GM23338 (cell line): ENCODE measurements at regions not wholly inside any gene's neighbourhood (a gene's known extent, or its start where the extent isn't known, plus 50 kb on each side); places are given as distances from the start of the nearest gene placed in this dataset.

Source experiments
- ATAC-seq: fragments of 200-7000 bp; cut with Tn5 transposase; 3 replicates; pipeline ENCODE4 v1.9.1; 2020
- DNase-seq: peaks from one replicate; pipeline ENCODE4 v3.0.0-alpha.2; 2015; ENCODE audit warnings: low spot score
- H2AFZ ChIP-seq: fragments of 200-600 bp; sonication (generic); 2 replicates; pipeline ENCODE4 v1.8.0; 2016; ENCODE audit warnings: antibody characterized with exemption, mild to moderate bottlenecking, moderate library complexity
- H3F3A ChIP-seq: fragments of 200-600 bp; sonication (generic); replicated peaks from 2 replicates; pipeline ENCODE4 v1.8.0; 2017; ENCODE audit warnings: antibody characterized with exemption, mixed run types, low read depth
- H3K27ac ChIP-seq: fragments of 200-600 bp; sonication (generic); 2 replicates; pipeline ENCODE4 v1.6.1; 2016; ENCODE audit warnings: low read depth
- H3K27me3 ChIP-seq: fragments of 200-600 bp; sonication (generic); 2 replicates; pipeline ENCODE4 v1.8.0; 2016; ENCODE audit warnings: mild to moderate bottlenecking, mixed run types, moderate library complexity; ENCODE audit not compliant: insufficient read depth
- H3K36me3 ChIP-seq: fragments of 200-600 bp; sonication (generic); 2 replicates; pipeline ENCODE4 v1.8.0; 2016; ENCODE audit warnings: mild to moderate bottlenecking; ENCODE audit not compliant: insufficient read depth
- H3K4me1 ChIP-seq: fragments of 200-600 bp; sonication (generic); 2 replicates; pipeline ENCODE4 v1.8.0; 2016; ENCODE audit warnings: mild to moderate bottlenecking, moderate library complexity; ENCODE audit not compliant: insufficient read depth
- H3K4me2 ChIP-seq: fragments of 200-600 bp; sonication (generic); 2 replicates; pipeline ENCODE4 v1.7.1; 2017; ENCODE audit warnings: mixed run types
- H3K4me3 ChIP-seq: fragments of 200-600 bp; sonication (generic); 2 replicates; pipeline ENCODE4 v1.6.1; 2016; ENCODE audit warnings: mixed run types
- H3K79me2 ChIP-seq: fragments of 200-600 bp; sonication (generic); replicated peaks from 2 replicates; pipeline ENCODE4 v1.8.0; 2017; ENCODE audit warnings: mild to moderate bottlenecking; ENCODE audit not compliant: insufficient read depth
- H3K9me2 ChIP-seq: fragments of 200-600 bp; sonication (generic); 2 replicates; pipeline ENCODE4 v1.8.0; 2017; ENCODE audit not compliant: insufficient read depth
- H4K20me1 ChIP-seq: fragments of 200-600 bp; sonication (generic); replicated peaks from 2 replicates; pipeline ENCODE4 v1.8.0; 2017; ENCODE audit warnings: mild to moderate bottlenecking; ENCODE audit not compliant: insufficient read depth
- H3K27ac Mint-ChIP-seq: 2 replicates; pipeline ENCODE4 v1.8.0; 2020; ENCODE audit warnings: inconsistent platforms, mild to moderate bottlenecking, moderate library complexity, mixed read lengths
- H3K27me3 Mint-ChIP-seq: 3 replicates; pipeline ENCODE4 v1.8.0; 2022; ENCODE audit warnings: low read depth, mild to moderate bottlenecking, moderate library complexity, mixed read lengths, inconsistent platforms; ENCODE audit not compliant: insufficient read depth, poor library complexity
- H3K36me3 Mint-ChIP-seq: 3 replicates; pipeline ENCODE4 v1.8.0; 2021; ENCODE audit warnings: low read depth, mild to moderate bottlenecking, inconsistent platforms, moderate library complexity, mixed read lengths
- H3K4me1 Mint-ChIP-seq: 3 replicates; pipeline ENCODE4 v1.8.0; 2020; ENCODE audit warnings: mild to moderate bottlenecking, inconsistent platforms, mixed read lengths
- H3K4me3 Mint-ChIP-seq: 3 replicates; pipeline ENCODE4 v1.8.0; 2021; ENCODE audit warnings: moderate library complexity, mild to moderate bottlenecking, inconsistent platforms, mixed read lengths
- H3K9me3 Mint-ChIP-seq: 3 replicates; pipeline ENCODE4 v1.8.0; 2020; ENCODE audit warnings: moderate library complexity, mild to moderate bottlenecking, inconsistent platforms, mixed read lengths
- CREB1 ChIP-seq: fragments of 250-450 bp; sonication (Bioruptor Pico); IDR thresholded peaks from 2 replicates; pipeline ENCODE4 v1.5.0; 2020; ENCODE audit warnings: low read depth, mild to moderate bottlenecking, moderate library complexity
- EZH2 ChIP-seq: fragments of 200-600 bp; sonication (generic); IDR thresholded peaks from one replicate; pipeline ENCODE4 v1.8.0; 2017; ENCODE audit warnings: antibody characterized with exemption, mild to moderate bottlenecking, low read depth; ENCODE audit not compliant: unreplicated experiment
- EZH2phosphoT487 ChIP-seq: fragments of 200-600 bp; sonication (generic); IDR thresholded peaks from one replicate; pipeline ENCODE4 v1.8.1; 2018; ENCODE audit warnings: antibody characterized with exemption; ENCODE audit not compliant: unreplicated experiment
- JUNB ChIP-seq: IDR thresholded peaks from one replicate; pipeline ENCODE4 v1.6.1; 2016; ENCODE audit warnings: antibody characterized with exemption; ENCODE audit not compliant: unreplicated experiment
- NANOG ChIP-seq: IDR thresholded peaks from 2 replicates; pipeline ENCODE4 v1.6.1; 2016; ENCODE audit warnings: antibody characterized with exemption, borderline replicate concordance
- POLR2AphosphoS5 ChIP-seq: IDR thresholded peaks from 2 replicates; pipeline ENCODE4 v1.6.1; 2016; ENCODE audit warnings: antibody characterized with exemption, low read depth
- REST ChIP-seq: IDR thresholded peaks from one replicate; pipeline ENCODE4 v1.6.1; 2018; ENCODE audit warnings: antibody characterized with exemption; ENCODE audit not compliant: unreplicated experiment
- STAT1 ChIP-seq: IDR thresholded peaks from one replicate; pipeline ENCODE4 v1.6.1; 2016; ENCODE audit warnings: antibody characterized with exemption; ENCODE audit not compliant: unreplicated experiment
- ZNF331 ChIP-seq: fragments of 250-450 bp; sonication (Bioruptor Pico); IDR thresholded peaks from 2 replicates; pipeline ENCODE4 v1.5.0; 2020; ENCODE audit warnings: low read depth, mild to moderate bottlenecking, moderate library complexity
- TF ChIP-seq, protein P1 (sequence below): IDR thresholded peaks from 2 replicates; pipeline ENCODE4 v1.6.1; 2016; ENCODE audit warnings: antibody characterized with exemption

- ATAC-seq (no peak), DNase-seq (no peak)
- TF ChIP-seq EZH2phosphoT487 (no peak), CREB1 (CRISPR knock-in tag) (no peak), JUNB (no peak), REST (no peak), POLR2AphosphoS5 (no peak)
- TF ChIP-seq, protein P1, sequence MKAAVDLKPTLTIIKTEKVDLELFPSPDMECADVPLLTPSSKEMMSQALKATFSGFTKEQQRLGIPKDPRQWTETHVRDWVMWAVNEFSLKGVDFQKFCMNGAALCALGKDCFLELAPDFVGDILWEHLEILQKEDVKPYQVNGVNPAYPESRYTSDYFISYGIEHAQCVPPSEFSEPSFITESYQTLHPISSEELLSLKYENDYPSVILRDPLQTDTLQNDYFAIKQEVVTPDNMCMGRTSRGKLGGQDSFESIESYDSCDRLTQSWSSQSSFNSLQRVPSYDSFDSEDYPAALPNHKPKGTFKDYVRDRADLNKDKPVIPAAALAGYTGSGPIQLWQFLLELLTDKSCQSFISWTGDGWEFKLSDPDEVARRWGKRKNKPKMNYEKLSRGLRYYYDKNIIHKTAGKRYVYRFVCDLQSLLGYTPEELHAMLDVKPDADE = no peak
- Histone ChIP-seq H3K36me3 (no peaks in the 10 kb centered on the region), H3K27ac (no peak overlapping the region), H4K20me1 (no peaks in the 10 kb centered on the region; the same call in 1 of the 2 replicates), H2AFZ (no peak overlapping the region), H3K4me2 (no peak overlapping the region), H3K4me1 (peaks cover 10% of the 10 kb centered on the region; the same call in 1 of the 2 replicates), H3K79me2 (no peaks in the 10 kb centered on the region), H3K9me2 (peaks cover 3% of the 10 kb centered on the region; the same call in 1 of the 2 replicates), H3K27me3 (no peaks in the 10 kb centered on the region), H3K4me3 (no peak overlapping the region), H3F3A (no peaks in the 10 kb centered on the region)
- Mint-ChIP-seq H3K4me1 (peaks cover 25% of the 10 kb centered on the region), H3K36me3 (no peaks in the 10 kb centered on the region), H3K27ac (no peak overlapping the region), H3K27me3 (peaks cover 1% of the 10 kb centered on the region), H3K4me3 (no peak overlapping the region), H3K9me3 (no peaks in the 10 kb centered on the region)
Measured at GRCh38 chr11:86152901-86153300, 84.0 kb upstream of the PICALM start.

DNA sequence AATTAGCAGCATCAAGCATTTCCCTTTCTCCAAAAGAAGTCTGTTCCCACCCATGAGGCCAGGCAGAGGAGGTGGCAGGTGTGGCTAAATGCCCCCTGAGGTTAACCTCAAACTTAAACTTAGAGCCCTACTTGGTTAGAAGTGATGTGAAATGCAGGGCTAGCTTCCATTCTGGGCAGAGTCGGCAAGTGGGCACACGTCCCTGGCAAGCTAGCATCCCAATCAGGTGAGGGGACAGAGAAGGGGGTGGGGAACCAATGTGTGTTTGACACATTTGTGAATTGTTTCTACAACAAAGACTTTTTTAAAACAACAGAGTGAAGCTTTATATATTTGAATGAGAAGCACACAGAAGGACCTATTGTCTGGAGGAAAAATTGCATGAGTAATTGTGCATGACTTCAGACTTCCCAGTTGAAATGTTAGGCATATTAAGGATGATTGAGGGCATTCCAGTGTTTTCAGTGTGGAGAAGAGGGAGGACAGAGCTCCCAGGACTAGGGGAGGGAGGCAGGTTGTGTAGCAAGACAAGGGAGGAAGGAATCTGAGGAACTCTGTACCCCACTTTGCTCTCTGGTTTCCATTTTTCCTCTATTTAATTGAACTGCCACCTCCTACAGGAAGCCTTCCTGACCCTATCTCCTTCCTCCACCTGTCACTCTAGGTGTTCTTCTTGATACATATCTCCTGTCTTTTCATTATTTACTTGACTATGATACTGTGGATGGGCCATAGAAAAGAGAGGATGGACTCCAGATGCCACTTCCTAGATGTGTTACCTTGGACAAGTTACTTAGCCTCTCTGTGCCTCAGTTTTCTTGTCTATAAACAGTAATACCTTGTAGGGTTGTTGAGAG, 83.3 kb upstream of the PICALM start:
- Mint-ChIP-seq H3K27ac (no peak overlapping the region), H3K4me3 (no peak overlapping the region), H3K4me1 (peaks cover 23% of the 10 kb centered on the region), H3K9me3 (no peaks in the 10 kb centered on the region), H3K36me3 (no peaks in the 10 kb centered on the region), H3K27me3 (peaks cover 1% of the 10 kb centered on the region)
- Histone ChIP-seq H3K27me3 (no peaks in the 10 kb centered on the region), H3K27ac (no peak overlapping the region), H3K79me2 (no peaks in the 10 kb centered on the region), H3K9me2 (peaks cover 9% of the 10 kb centered on the region; the same call in 1 of the 2 replicates), H4K20me1 (no peaks in the 10 kb centered on the region; the same call in 1 of the 2 replicates), H3K36me3 (no peaks in the 10 kb centered on the region), H3K4me1 (peaks cover 10% of the 10 kb centered on the region; the same call in 1 of the 2 replicates), H2AFZ (peak overlapping the region; percentile 86; the same call in 1 of the 2 replicates), H3K4me3 (no peak overlapping the region), H3F3A (no peaks in the 10 kb centered on the region), H3K4me2 (no peak overlapping the region)
- DNase-seq = no peak
- peak; percentile 19; the same call in 2 of the 3 replicates for ATAC-seq
- TF ChIP-seq, protein P1 = no peak
- TF ChIP-seq POLR2AphosphoS5 (no peak), EZH2 (no peak), STAT1 (no peak), NANOG (no peak), JUNB (no peak), ZNF331 (CRISPR knock-in tag) (no peak)
